ENCODE measurements at regions not wholly inside any gene's neighbourhood (a gene's known extent, or its start where the extent isn't known, plus 50 kb on each side); places are given as distances from the start of the nearest gene placed in this dataset.

DNA sequence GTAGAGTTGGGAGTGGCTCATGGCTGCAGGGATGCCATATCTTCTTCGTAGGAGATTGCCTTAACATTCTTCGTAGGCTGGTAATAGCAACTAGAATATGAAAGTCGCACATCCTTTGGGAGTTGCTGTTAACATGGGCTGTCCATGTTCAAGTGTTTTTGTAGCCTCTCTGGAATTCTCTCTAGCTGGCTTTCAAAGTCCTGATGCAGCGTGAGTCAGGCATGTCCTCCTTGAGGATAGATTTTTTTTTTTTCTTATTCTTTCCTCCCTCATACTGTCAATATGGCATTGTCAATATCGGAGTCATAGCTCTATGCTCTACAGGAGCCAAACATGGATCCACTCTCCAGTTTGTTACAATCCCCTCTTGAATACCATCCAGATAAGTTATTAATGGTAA is 494.8 kb upstream of the WWC1 start:
- DNase-seq (ENCODE audit: low read depth), result no peak
- TF ChIP-seq, protein P1, sequence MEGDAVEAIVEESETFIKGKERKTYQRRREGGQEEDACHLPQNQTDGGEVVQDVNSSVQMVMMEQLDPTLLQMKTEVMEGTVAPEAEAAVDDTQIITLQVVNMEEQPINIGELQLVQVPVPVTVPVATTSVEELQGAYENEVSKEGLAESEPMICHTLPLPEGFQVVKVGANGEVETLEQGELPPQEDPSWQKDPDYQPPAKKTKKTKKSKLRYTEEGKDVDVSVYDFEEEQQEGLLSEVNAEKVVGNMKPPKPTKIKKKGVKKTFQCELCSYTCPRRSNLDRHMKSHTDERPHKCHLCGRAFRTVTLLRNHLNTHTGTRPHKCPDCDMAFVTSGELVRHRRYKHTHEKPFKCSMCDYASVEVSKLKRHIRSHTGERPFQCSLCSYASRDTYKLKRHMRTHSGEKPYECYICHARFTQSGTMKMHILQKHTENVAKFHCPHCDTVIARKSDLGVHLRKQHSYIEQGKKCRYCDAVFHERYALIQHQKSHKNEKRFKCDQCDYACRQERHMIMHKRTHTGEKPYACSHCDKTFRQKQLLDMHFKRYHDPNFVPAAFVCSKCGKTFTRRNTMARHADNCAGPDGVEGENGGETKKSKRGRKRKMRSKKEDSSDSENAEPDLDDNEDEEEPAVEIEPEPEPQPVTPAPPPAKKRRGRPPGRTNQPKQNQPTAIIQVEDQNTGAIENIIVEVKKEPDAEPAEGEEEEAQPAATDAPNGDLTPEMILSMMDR (IDR thresholded peaks at IDR 0.05; ENCODE audit: control insufficient read depth, extremely low read depth, insufficient read depth), result no peak
- H3K4me3 ChIP-seq (ENCODE audit: low read depth, low read length), result no peak overlapping the region

DNA sequence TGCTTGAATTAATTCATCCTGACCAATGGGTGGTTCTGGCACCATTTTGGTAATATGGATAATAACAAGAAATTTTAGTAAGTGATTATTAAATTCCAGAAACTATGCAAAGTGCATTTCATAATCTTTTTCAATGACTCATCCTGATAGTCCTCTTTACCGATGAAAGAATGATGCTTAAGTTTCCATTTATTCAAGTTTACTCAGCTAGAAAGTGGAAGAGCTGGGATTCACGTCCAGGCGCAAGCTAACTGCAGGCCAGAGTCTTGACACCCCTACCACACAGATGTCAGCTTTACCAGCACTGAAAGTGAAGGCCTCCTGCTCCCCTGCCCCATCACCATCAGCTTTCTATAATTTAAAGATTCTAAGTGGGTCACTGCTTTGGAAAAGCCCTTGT is 493.5 kb upstream of the WWC1 start:
- TF ChIP-seq, protein P1 (IDR thresholded peaks at IDR 0.05; ENCODE audit: control insufficient read depth, extremely low read depth, insufficient read depth), result no peak
- DNase-seq (ENCODE audit: low read depth), result no peak
- no peak overlapping the region for H3K4me3 ChIP-seq (ENCODE audit: low read depth, low read length)

DNA sequence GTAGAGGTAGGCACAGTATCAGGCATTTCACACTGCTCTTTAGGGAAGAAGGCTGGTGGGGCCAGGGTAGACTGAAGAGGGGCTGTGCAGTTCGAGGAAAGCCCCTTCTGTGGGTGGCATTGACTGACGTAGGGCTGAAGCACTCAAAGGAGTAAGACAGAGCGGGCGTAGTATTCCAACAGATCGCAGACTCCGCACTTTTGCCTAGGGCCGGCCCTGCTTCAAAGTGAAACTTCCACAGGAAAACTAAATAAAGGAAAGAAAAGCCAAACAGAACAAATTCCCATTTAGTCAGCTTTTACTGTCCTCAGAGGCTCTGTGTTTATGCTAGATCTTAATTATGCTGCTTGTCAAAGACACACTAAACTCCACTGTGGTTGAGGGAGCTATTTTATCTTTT is 493.0 kb upstream of the WWC1 start:
- no peak for DNase-seq (ENCODE audit: low read depth)
- TF ChIP-seq, protein P1 (IDR thresholded peaks at IDR 0.05; ENCODE audit: control insufficient read depth, extremely low read depth, insufficient read depth), result no peak
- H3K4me3 ChIP-seq (ENCODE audit: low read depth, low read length), result no peak overlapping the region

DNA sequence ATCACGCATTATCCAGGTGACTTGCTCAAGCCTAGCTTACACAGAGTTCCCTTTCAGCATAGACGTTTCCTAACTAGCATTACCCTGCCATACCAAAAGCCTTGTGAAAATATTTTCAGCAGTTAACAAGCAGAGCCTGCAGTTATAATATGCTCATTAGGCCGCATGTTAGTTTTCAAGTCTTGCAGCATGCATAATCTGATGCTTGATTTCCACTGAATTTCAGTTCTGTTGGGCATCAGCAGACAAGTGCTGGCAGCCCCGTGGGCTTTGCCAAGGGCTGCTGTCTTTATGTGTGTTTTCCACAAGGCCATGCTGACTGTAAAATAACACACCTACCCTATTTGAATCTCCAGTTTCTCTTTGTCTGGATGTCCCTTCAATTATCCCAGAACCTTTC is 491.0 kb upstream of the WWC1 start:
- no peak for DNase-seq (ENCODE audit: low read depth)
- TF ChIP-seq, protein P1 (IDR thresholded peaks at IDR 0.05; ENCODE audit: control insufficient read depth, extremely low read depth, insufficient read depth), result no peak
- no peak overlapping the region for H3K4me3 ChIP-seq (ENCODE audit: low read depth, low read length)

DNA sequence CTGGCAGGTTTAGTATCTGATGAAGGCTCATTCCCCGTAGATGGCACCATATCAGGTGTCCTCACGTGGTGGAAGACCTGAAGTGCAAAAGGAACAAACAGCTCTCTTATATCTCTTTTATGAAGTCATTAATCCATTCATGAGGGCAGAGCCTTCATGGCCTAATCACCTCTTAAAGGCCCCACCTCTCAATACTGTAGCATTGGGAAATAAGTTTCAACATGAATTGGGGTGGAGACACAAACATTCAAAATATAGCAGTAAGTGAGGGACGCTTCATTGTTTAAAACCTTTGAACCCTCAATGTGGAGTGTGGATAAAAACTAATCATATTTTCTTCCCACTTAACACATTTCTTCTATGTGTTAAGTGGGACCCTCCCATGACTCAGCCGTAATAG is 489.4 kb upstream of the WWC1 start:
- H3K4me3 ChIP-seq (ENCODE audit: low read depth, low read length), result no peak overlapping the region
- DNase-seq (ENCODE audit: low read depth), result no peak
- TF ChIP-seq, protein P1 (IDR thresholded peaks at IDR 0.05; ENCODE audit: control insufficient read depth, extremely low read depth, insufficient read depth), result no peak

DNA sequence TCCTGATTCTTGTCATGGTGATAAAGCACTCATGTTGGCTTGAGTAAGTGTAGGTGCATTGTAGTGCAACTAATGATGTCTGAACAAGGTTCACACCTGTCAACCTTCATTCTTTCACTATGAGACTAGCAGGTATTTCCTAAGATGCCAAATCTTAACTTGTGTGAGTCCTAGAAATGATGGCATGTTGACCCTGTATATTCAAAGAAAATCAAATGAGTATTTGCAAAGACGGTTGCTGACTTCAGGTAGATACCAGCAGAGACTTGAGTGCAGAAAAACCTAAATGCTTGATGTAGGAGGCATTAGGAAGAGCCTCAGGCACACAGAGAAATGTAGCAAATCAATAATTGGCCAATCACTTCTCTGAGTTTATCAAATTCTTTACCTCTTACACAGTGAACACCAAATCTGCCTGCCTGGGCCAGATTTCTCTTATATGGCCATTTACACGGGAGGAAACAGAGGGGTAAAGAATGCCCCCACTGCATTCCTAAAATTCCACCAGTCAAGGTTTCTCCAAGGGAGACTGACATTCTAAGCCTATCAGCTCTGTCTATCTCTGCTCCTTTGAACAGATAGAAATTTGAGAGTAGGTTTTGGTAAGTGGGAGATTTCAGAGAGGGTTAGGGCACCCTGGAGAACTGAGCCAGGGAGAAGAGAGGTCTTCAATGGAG is 488.6 kb upstream of the WWC1 start:
- H3K4me3 ChIP-seq (ENCODE audit: low read depth, low read length), result no peak overlapping the region
- no peak for DNase-seq (ENCODE audit: low read depth)
- TF ChIP-seq, protein P1 (IDR thresholded peaks at IDR 0.05; ENCODE audit: control insufficient read depth, extremely low read depth, insufficient read depth), result no peak

Data from LNCaP clone FGC (cell line).